Caco-2 (cell line): ENCODE measurements at regions not wholly inside any gene's neighbourhood (a gene's known extent, or its start where the extent isn't known, plus 50 kb on each side); places are given as distances from the start of the nearest gene placed in this dataset.

Experiments
- BruUV-seq: library from RNA; stranded (reverse); fragments of 400-500 nt; replicated peaks from 2 replicates; lab custom pipeline; 2021; lab: Mats Ljungman, UMichigan
- CTCF ChIA-PET: fragments of 300-600 bp; sonication (Branson Sonifier 250); formaldehyde crosslinking; loops from one replicate; lab custom pipeline; 2022; ENCODE audit warnings: antibody characterized with exemption; lab: Charles Lee
- POLR2A ChIA-PET: fragments of 300-600 bp; sonication (Branson Sonifier 250); formaldehyde crosslinking; loops from one replicate; lab custom pipeline; 2022; ENCODE audit warnings: antibody characterized with exemption; lab: Charles Lee
- DNase-seq, 2 experiments: peaks; one replicate each; pipeline versions ENCODE4 v3.0.0 to v3.0.0-alpha.2; 2020 to 2022
- H3K27me3 ChIP-seq: replicated peaks from 2 replicates; pipeline ENCODE4 v1.6.0; 2011; ENCODE audit warnings: low read length; ENCODE audit not compliant: control insufficient read depth, insufficient read depth
- H3K36me3 ChIP-seq: 2 replicates; pipeline ENCODE4 v1.5.1; 2011; ENCODE audit warnings: low read length; ENCODE audit not compliant: control insufficient read depth, insufficient read depth
- H3K4me1 ChIP-seq: fragments of 250-450 bp; sonication (Bioruptor Pico); 2 replicates; pipeline ENCODE4 v1.5.1; 2020; ENCODE audit warnings: mild to moderate bottlenecking
- H3K4me3 ChIP-seq: 2 replicates; pipeline ENCODE4 v1.5.1; 2011; ENCODE audit warnings: low read depth, mild to moderate bottlenecking, control low read depth, low read length
- H3K9me3 ChIP-seq: fragments of 250-450 bp; sonication (Bioruptor Pico); 2 replicates; pipeline ENCODE4 v1.5.1; 2020; ENCODE audit warnings: mild to moderate bottlenecking, moderate library complexity
- H3K27ac Mint-ChIP-seq: one replicate; pipeline ENCODE4 v1.8.0; 2022; ENCODE audit warnings: mixed read lengths; ENCODE audit not compliant: unreplicated experiment
- H3K27me3 Mint-ChIP-seq: one replicate; pipeline ENCODE4 v1.8.0; 2022; ENCODE audit warnings: mixed read lengths; ENCODE audit not compliant: insufficient read depth, unreplicated experiment
- H3K36me3 Mint-ChIP-seq: one replicate; pipeline ENCODE4 v1.8.0; 2022; ENCODE audit warnings: mild to moderate bottlenecking, mixed read lengths; ENCODE audit not compliant: insufficient read depth, unreplicated experiment
- H3K4me1 Mint-ChIP-seq: one replicate; pipeline ENCODE4 v1.8.0; 2022; ENCODE audit warnings: low read depth, mixed read lengths; ENCODE audit not compliant: unreplicated experiment
- H3K4me3 Mint-ChIP-seq: one replicate; pipeline ENCODE4 v1.8.0; 2022; ENCODE audit warnings: mild to moderate bottlenecking, moderate library complexity, mixed read lengths; ENCODE audit not compliant: unreplicated experiment
- H3K9me3 Mint-ChIP-seq: one replicate; pipeline ENCODE4 v1.8.0; 2022; ENCODE audit warnings: mixed read lengths; ENCODE audit not compliant: unreplicated experiment
- CTCF ChIP-seq, 2 experiments: fragments of 200-600 bp in 1 of 2; IDR thresholded peaks; 1 replicate in 1 of 2; 2 replicates in 1 of 2; pipeline versions ENCODE4 v1.5.1 to v1.8.0; 2011 to 2022; ENCODE audit warnings: antibody characterized with exemption in 1 of 2, control low read depth in 1 of 2, inconsistent platforms in 1 of 2, low read depth in 1 of 2, low read length in 1 of 2, mild to moderate bottlenecking in 1 of 2, moderate library complexity in 1 of 2; ENCODE audit not compliant: insufficient read depth in 1 of 2, severe bottlenecking in 1 of 2, unreplicated experiment in 1 of 2
- intact Hi-C: fragments of 100-400 bp; cut with micrococcal nuclease; formaldehyde crosslinking; loops from one replicate; pipeline ENCODE4 v1.10.0; 2022; ENCODE audit not compliant: unreplicated experiment

- CTCF ChIA-PET = no interaction called here
- no peak overlapping the region for H3K4me3 Mint-ChIP-seq
- BruUV-seq = no TSS peak
These were observed 216.7 kb upstream of the CTAGE1 start for GRCh38 chr18:22634464-22634863.

GRCh38 chr18:22637787-22638186 lies 220.1 kb upstream of the CTAGE1 start:
- H3K9me3 Mint-ChIP-seq = no peaks in the 10 kb centered on the region
- Histone ChIP-seq H3K36me3 (no peaks in the 10 kb centered on the region), H3K9me3 (no peaks in the 10 kb centered on the region), H3K27me3 (no peaks in the 10 kb centered on the region), H3K4me1 (no peaks in the 10 kb centered on the region), H3K4me3 (no peak overlapping the region)
- no peak overlapping the region for H3K4me3 Mint-ChIP-seq
- intact Hi-C loops = no loop called here
- ChIA-PET CTCF (no interaction called here), POLR2A (no interaction called here)
- H3K27me3 Mint-ChIP-seq = peaks cover 3% of the 10 kb centered on the region
- no peaks in the 10 kb centered on the region for H3K36me3 Mint-ChIP-seq
- TF ChIP-seq CTCF (IDR thresholded peaks at IDR 0.05; ENCODE audit: insufficient read depth in 1 of 2, low read depth in 1 of 2, low read length in 1 of 2, severe bottlenecking in 1 of 2, unreplicated experiment in 1 of 2) = no peak
- H3K4me1 Mint-ChIP-seq = peaks cover 6% of the 10 kb centered on the region
- no peak overlapping the region for H3K27ac Mint-ChIP-seq
- no TSS peak for BruUV-seq
- no peak for DNase-seq

More at GRCh38 chr18:22634464-22634863, 216.7 kb upstream of the CTAGE1 start:
- H3K36me3 Mint-ChIP-seq = no peaks in the 10 kb centered on the region
- H3K27me3 ChIP-seq = no peaks in the 10 kb centered on the region
- no peaks in the 10 kb centered on the region for H3K9me3 Mint-ChIP-seq
- no peak overlapping the region for H3K4me3 ChIP-seq
- H3K36me3 ChIP-seq = no peaks in the 10 kb centered on the region
- no peaks in the 10 kb centered on the region for H3K4me1 ChIP-seq
- no peaks in the 10 kb centered on the region for H3K9me3 ChIP-seq
- peaks cover 3% of the 10 kb centered on the region for H3K27me3 Mint-ChIP-seq
- H3K4me1 Mint-ChIP-seq = peaks cover 6% of the 10 kb centered on the region
- intact Hi-C loops = no loop called here
- no peak overlapping the region for H3K27ac Mint-ChIP-seq
- POLR2A ChIA-PET = no interaction called here
- no peak for DNase-seq
- no peak for TF ChIP-seq CTCF (IDR thresholded peaks at IDR 0.05; ENCODE audit: insufficient read depth in 1 of 2, low read depth in 1 of 2, low read length in 1 of 2, severe bottlenecking in 1 of 2, unreplicated experiment in 1 of 2)

- Histone ChIP-seq H3K9me3 (no peaks in the 10 kb centered on the region), H3K36me3 (no peaks in the 10 kb centered on the region), H3K4me1 (no peaks in the 10 kb centered on the region), H3K4me3 (no peak overlapping the region), H3K27me3 (no peaks in the 10 kb centered on the region)
- CTCF ChIA-PET = no interaction called here
- no peak for TF ChIP-seq CTCF (IDR thresholded peaks at IDR 0.05; ENCODE audit: insufficient read depth in 1 of 2, low read depth in 1 of 2, low read length in 1 of 2, severe bottlenecking in 1 of 2, unreplicated experiment in 1 of 2)
- Mint-ChIP-seq H3K4me1 (peaks cover 6% of the 10 kb centered on the region), H3K9me3 (no peaks in the 10 kb centered on the region), H3K27ac (no peak overlapping the region), H3K4me3 (no peak overlapping the region), H3K36me3 (no peaks in the 10 kb centered on the region), H3K27me3 (peaks cover 3% of the 10 kb centered on the region)
- BruUV-seq = no TSS peak
- no peak for DNase-seq
- intact Hi-C loops = no loop called here
- POLR2A ChIA-PET = no interaction called here
These were observed 221.3 kb upstream of the CTAGE1 start for GRCh38 chr18:22639026-22639463.
